A673 (cell line): ENCODE measurements at regions not wholly inside any gene's neighbourhood (a gene's known extent, or its start where the extent isn't known, plus 50 kb on each side); places are given as distances from the start of the nearest gene placed in this dataset.

Source experiments
- BruUV-seq: library from RNA; stranded (reverse); fragments of 400-500 nt; replicated peaks from 2 replicates; lab custom pipeline; 2021; lab: Mats Ljungman, UMichigan
- CTCF ChIA-PET: fragments of 300-600 bp; sonication (Branson Sonifier 250); formaldehyde crosslinking; loops from one replicate; lab custom pipeline; 2022; ENCODE audit warnings: antibody characterized with exemption; lab: Charles Lee
- POLR2A ChIA-PET: fragments of 300-600 bp; sonication (Branson Sonifier 250); formaldehyde crosslinking; loops from one replicate; lab custom pipeline; 2022; ENCODE audit warnings: antibody characterized with exemption; ENCODE audit not compliant: low non-redundant PET; lab: Charles Lee
- DNase-seq: peaks from one replicate; pipeline ENCODE4 v3.0.0-alpha.2; 2015; ENCODE audit warnings: low spot score
- H3K27ac ChIP-seq: fragments of 200-600 bp; sonication (generic); 2 replicates; pipeline ENCODE4 v1.5.1; 2016; ENCODE audit warnings: mixed run types, low read depth, mild to moderate bottlenecking, mixed read lengths, antibody characterized with exemption, low read length; ENCODE audit not compliant: poor library complexity, severe bottlenecking
- H3K27me3 ChIP-seq: fragments of 200-600 bp; sonication (generic); replicated peaks from 2 replicates; pipeline ENCODE4 v1.6.1; 2017; ENCODE audit warnings: mixed run types, low read depth, mild to moderate bottlenecking, mixed read lengths, antibody characterized with exemption, low read length; ENCODE audit not compliant: insufficient read depth, poor library complexity
- H3K36me3 ChIP-seq: fragments of 200-600 bp; sonication (generic); 2 replicates; pipeline ENCODE4 v1.6.1; 2016; ENCODE audit warnings: mixed run types, mild to moderate bottlenecking, mixed read lengths, antibody characterized with exemption, low read length; ENCODE audit not compliant: insufficient read depth, poor library complexity, severe bottlenecking
- H3K4me1 ChIP-seq: fragments of 200-600 bp; sonication (generic); 2 replicates; pipeline ENCODE4 v1.6.1; 2017; ENCODE audit warnings: mixed run types, mild to moderate bottlenecking, mixed read lengths, antibody characterized with exemption, low read length; ENCODE audit not compliant: insufficient read depth, poor library complexity, severe bottlenecking
- H3K4me3 ChIP-seq: fragments of 200-600 bp; sonication (generic); 2 replicates; pipeline ENCODE4 v1.5.1; 2016; ENCODE audit warnings: low read depth, mixed run types, mild to moderate bottlenecking, mixed read lengths, low read length; ENCODE audit not compliant: poor library complexity, severe bottlenecking
- H3K9me3 ChIP-seq: fragments of 200-600 bp; sonication (generic); 2 replicates; pipeline ENCODE4 v1.6.1; 2016; ENCODE audit warnings: mixed run types, low read depth, mild to moderate bottlenecking, mixed read lengths, antibody characterized with exemption, low read length; ENCODE audit not compliant: poor library complexity, severe bottlenecking
- EZH2 ChIP-seq: fragments of 200-600 bp; sonication (generic); IDR thresholded peaks from 2 replicates; pipeline ENCODE4 v1.6.1; 2017; ENCODE audit warnings: borderline replicate concordance, low read depth, mild to moderate bottlenecking, mixed read lengths, antibody characterized with exemption, low read length; ENCODE audit not compliant: poor library complexity, severe bottlenecking
- intact Hi-C: fragments of 100-400 bp; cut with micrococcal nuclease; formaldehyde crosslinking; loops from one replicate; pipeline ENCODE4 v1.10.0; 2022; ENCODE audit not compliant: unreplicated experiment
- TF ChIP-seq, protein P1 (sequence below): fragments of 300-800, 200-600 bp; sonication (generic); conservative IDR thresholded peaks from 2 replicates; pipeline ENCODE4 v1.5.1; 2017; ENCODE audit warnings: low read depth, mild to moderate bottlenecking, antibody characterized with exemption, low read length, moderate library complexity, mixed read lengths

DNA sequence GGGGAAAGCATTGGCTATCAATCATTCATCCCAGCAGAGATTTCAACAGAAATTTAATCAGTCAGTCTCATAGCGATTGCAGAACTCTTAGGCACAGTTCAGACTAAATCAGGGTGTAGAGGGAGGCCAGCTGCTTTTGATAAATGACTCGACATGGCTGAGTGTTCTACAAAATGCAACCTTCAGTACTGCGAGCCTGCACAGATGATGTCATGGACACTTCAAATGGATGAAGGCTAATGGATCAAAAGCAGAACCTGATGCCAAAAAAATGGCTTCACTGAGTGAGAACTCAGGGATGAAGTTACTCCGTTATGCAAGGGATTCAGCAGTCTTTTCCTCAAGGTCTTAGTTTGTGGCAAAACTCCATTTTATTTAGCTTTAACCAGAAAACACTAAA, 167.3 kb downstream of the DACT1 start:
- no peak for DNase-seq
- CTCF ChIA-PET, result no interaction called here
- H3K27ac ChIP-seq, result no peak overlapping the region
- H3K27me3 ChIP-seq, result no peaks in the 10 kb centered on the region
- BruUV-seq, result no TSS peak
- H3K36me3 ChIP-seq, result no peaks in the 10 kb centered on the region
- peaks cover 10% of the 10 kb centered on the region for H3K4me1 ChIP-seq
- H3K4me3 ChIP-seq, result no peak overlapping the region
- POLR2A ChIA-PET, result no interaction called here
- H3K9me3 ChIP-seq, result no peaks in the 10 kb centered on the region
- TF ChIP-seq, protein P1, sequence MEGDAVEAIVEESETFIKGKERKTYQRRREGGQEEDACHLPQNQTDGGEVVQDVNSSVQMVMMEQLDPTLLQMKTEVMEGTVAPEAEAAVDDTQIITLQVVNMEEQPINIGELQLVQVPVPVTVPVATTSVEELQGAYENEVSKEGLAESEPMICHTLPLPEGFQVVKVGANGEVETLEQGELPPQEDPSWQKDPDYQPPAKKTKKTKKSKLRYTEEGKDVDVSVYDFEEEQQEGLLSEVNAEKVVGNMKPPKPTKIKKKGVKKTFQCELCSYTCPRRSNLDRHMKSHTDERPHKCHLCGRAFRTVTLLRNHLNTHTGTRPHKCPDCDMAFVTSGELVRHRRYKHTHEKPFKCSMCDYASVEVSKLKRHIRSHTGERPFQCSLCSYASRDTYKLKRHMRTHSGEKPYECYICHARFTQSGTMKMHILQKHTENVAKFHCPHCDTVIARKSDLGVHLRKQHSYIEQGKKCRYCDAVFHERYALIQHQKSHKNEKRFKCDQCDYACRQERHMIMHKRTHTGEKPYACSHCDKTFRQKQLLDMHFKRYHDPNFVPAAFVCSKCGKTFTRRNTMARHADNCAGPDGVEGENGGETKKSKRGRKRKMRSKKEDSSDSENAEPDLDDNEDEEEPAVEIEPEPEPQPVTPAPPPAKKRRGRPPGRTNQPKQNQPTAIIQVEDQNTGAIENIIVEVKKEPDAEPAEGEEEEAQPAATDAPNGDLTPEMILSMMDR, result no peak
- no peak for TF ChIP-seq EZH2
- intact Hi-C loops, result no loop called here

DNA sequence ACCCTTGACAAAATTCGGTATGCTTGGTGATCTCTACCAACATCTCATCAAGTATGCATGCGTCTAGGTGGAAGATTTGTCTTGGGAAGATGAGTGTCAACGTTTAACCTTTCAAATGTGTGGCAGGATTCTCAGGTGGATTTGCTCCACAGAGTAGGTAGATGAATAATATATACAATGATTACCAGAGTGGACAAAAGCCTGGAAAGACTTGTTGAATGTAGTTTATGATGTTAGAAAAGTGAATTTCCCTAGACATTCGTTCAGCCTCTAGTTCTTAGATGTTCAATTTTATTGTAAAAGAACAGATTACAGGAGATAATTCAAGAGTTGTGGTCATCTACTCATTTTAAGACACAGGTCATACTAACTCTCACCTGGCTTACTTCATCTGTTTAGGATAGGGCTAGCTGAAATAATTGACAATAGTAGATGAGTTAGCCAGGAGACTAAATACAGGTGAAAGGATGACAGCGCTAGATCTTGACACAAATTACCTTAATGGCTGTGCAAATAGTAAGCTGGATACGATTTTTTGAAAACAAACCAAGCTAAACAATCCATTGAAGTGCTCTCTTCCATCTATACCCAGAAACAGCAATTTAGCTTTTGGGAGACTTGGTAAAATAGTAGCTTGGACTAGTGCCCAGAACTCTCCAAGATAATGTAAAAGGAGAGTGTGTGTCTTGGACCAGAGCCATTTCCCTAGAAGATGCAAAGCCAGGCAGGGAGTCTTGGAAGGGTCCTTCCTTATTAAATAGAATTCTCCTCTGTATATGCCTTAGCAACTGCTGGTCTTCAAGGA, 168.0 kb downstream of the DACT1 start:
- DNase-seq, result peak; percentile 82
- CTCF ChIA-PET, result no interaction called here
- H3K27ac ChIP-seq, result no peak overlapping the region
- no peaks in the 10 kb centered on the region for H3K36me3 ChIP-seq
- intact Hi-C loops, result no loop called here
- no peak overlapping the region for H3K4me3 ChIP-seq
- POLR2A ChIA-PET, result no interaction called here
- no TSS peak for BruUV-seq
- no peaks in the 10 kb centered on the region for H3K27me3 ChIP-seq
- no peak for TF ChIP-seq EZH2
- TF ChIP-seq, protein P1, result no peak
- peaks cover 10% of the 10 kb centered on the region for H3K4me1 ChIP-seq
- H3K9me3 ChIP-seq, result no peaks in the 10 kb centered on the region

DNA sequence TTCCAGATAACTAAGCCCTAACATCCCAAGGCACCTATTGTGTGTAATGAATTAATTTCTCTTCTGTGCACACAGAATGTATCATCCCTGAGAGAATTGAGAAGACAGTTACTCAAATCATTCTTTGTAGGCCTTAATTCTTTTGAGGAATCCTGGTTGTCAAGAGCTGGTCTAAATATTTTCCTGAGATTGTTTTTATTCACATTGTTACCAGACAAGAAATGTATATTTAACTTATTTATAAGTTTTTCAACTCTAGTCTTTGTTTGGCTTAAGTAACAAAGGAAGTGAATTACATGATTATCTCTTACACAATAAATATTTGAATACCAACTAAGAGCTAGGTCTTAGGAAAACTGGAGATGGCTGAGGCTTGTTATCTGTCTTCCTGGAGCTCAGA, 169.4 kb downstream of the DACT1 start:
- TF ChIP-seq EZH2, result no peak
- TF ChIP-seq, protein P1, result no peak
- POLR2A ChIA-PET, result no interaction called here
- Histone ChIP-seq H3K27me3 (no peaks in the 10 kb centered on the region), H3K4me1 (peaks cover 10% of the 10 kb centered on the region), H3K4me3 (no peak overlapping the region), H3K36me3 (no peaks in the 10 kb centered on the region), H3K27ac (no peak overlapping the region), H3K9me3 (no peaks in the 10 kb centered on the region)
- no peak for DNase-seq
- BruUV-seq, result no TSS peak
- CTCF ChIA-PET, result no interaction called here
- intact Hi-C loops, result no loop called here
